NCI-H2196 treated with DMSO at 0.1 percent for 48 hours (cell line): ENCODE measurements at regions not wholly inside any gene's neighbourhood (a gene's known extent, or its start where the extent isn't known, plus 50 kb on each side); places are given as distances from the start of the nearest gene placed in this dataset.
"Not testable (repeated sequence)": the region's sequence is repeated elsewhere in the genome, so short reads cannot be mapped to it uniquely, and the experiment has no call there.

Source experiments
- DNase-seq: peaks from one replicate; lab custom pipeline; 2025; ENCODE audit not compliant: unreplicated experiment; lab: John Stamatoyannopoulos, UW

DNA sequence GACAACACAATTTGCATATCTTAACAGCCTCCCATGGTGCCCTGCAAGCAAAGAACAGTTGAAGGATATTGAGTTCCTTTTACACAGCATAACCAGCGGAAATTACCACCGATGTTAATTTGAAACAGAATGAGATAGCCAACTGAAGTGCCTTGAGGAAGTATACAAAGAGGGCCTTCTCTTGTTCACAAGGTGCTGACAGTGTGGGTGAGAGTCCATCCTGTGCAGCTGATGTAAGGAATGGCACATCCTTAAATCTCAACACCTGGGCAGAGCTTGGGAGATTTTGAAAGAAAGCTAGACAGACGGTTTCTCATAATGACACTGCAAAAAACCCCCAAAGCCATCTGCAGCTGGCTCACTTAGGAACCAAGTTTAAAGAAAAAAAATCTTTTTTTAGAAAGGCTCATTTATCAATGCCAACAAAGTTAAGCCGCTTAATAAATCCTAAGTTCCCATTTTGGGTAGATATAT, 818.6 kb downstream of the KCNJ2 start:
- no peak for DNase-seq

DNA sequence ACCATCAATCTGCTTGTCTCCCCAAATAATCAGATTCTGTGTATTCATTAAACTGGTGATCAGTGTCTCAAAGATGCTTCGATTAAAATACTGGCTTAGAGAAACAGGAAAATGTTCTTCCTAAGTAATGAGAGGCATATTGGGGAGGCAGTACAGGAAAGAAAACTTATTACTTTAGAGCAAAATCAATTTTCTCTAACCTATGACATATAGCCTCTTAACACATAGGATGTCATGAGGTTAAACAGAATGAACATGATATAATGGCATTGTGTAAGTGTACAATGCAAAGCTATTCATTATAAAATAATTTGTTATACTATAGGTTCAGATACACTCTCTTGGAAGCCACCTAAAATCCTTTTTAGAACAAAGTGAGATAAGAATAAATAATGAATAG, 819.3 kb downstream of the KCNJ2 start:
- no peak for DNase-seq

DNA sequence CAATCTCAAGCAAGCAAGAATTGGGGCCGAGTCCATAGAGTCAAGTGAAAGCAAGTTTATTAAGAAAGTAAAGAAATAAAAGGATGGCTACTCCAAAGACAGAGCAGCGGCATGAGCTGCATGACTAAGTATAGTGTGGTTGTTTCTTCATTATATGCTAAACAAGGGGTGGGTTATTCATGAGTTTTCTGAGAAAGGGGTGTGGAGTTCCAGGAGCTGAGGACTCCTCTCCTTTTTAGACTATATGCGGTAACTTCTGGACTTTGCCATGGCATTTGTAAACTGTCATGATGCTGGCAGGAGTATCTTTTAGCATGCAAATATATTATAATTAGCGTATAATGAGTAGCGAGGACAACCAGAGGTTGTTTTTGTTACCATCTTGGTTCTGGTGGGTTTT, 819.9 kb downstream of the KCNJ2 start:
- no peak for DNase-seq

DNA sequence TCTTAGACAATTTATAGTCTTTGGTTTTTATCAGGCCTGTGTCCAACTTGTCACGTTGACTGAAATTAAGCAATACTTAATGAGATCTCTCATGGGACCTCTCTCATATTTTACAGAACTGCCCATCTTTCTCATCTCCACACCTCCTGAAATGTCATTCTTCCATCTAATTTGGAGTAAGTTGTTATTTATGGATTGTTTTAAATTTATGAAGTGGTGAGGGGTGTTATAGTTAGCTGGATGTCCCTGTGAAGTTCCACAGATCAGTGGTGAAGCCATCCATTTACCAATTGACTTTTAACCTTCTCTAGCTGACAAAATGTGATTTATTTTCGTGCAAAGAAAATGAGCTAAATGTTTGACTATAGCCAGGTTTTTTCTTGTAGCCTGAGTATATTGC, 824.9 kb downstream of the KCNJ2 start:
- DNase-seq, result no peak

GRCh38 chr17:70995997-70996396, 826.7 kb downstream of the KCNJ2 start:
- no peak for DNase-seq

GRCh38 chr17:71003736-71004135, 834.4 kb downstream of the KCNJ2 start:
- no peak for DNase-seq

DNA sequence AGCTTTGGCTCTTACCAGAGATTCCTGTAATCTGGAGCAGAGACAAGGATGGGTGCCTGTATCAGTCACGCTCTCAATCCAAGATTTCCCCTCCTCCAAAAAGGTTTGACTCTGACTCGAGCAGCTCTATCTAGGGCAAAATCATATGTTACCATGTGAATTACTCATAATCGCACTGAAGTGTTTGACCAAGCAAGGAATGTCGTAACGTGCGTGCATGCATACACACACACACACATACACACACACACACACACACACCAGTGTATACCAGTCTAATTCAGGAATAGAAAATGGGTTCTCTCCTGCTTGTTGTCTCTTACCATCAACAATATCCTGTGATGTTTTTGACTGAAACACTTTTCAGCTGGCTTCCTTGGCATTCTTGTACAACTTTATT, 835.1 kb downstream of the KCNJ2 start:
- DNase-seq, result no peak

- DNase-seq, result no peak
Observed at GRCh38 chr17:71011391-71011790, 842.1 kb downstream of the KCNJ2 start.

DNA sequence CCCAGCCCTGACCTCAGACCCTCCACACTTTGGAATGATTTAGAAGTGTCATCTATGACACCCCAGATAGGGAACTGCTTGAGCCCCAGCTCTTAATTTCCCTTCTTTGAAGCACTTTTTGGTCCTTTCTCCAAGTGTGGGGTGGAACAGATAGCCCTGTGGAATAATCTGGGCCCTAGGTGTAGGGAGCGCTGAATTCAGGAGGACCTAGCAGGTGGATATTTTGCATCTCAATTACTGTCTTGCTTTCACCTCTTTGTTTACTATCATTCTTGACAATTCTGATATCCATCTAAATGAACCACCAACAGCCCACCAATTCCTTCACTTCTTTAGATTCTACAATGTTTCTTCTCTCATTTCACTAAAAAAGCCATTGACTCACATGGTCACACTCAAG, 850.4 kb downstream of the KCNJ2 start:
- no peak for DNase-seq

DNA sequence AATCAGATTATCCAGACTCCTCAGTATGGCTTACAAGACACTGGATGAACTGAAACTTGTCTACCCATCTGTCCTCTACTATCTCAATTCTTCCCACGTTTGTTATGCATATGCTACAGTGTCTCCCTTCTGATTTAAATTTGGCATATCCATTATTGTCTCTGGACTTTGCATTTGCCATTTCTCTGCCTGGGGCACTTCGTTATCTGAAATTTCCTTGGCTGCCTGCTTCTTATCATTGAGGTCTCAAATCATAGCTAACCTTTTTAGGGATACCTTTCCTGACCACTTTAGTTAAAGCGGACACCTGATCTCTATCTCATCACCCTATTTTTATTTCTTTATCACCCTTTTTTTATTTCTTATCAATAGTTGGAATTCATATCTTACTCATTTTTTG, 853.4 kb downstream of the KCNJ2 start:
- DNase-seq, result no peak

- no peak for DNase-seq
Observed at GRCh38 chr17:71023249-71024030, 854.1 kb downstream of the KCNJ2 start.

GRCh38 chr17:71024172-71024571, 854.8 kb downstream of the KCNJ2 start:
- no peak for DNase-seq

GRCh38 chr17:71024969-71025368, 855.6 kb downstream of the KCNJ2 start:
- no peak for DNase-seq

GRCh38 chr17:71029246-71029645, 859.9 kb downstream of the KCNJ2 start:
- DNase-seq, result no peak

DNA sequence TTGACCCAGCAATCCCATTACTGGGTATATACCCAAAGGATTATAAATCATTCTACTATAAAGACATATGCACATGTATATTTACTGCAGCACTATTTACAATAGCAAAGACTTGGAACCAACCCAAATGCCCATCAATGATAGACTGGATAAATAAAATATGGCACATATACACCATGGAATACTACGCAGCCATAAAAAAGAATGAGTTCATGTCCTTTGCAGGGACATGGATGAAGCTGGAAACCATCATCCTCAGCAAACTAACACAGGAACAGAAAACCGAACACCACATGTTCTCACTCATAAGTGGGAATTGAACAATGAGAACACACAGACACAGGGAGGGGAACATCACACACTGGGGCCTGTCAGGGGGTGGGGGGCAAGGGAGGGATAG, 862.0 kb downstream of the KCNJ2 start:
- not testable (repeated sequence) for DNase-seq

DNA sequence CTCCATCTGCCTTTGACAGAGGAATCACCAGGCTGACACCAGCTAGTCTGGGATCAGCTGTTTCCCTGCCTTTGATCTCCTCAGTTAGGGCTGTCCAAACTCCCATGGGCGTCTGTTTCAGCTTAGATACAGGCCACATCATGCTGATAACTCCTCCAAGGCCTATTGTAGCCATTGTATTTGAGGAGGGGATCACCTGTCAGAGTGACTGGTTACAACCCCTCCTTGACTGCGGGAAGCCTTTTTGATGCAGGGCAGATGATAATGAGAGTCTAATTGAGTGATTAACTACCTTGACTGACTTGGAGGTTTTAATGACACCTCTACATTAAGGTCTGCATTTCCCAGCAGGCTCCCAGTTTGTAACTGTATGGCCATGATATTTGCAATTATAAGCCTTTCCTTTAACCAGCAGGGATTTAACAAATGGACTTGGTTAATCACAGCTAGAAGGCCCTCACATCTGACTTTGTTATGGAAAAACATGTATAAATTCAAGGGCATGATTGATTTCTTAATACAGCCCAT, 863.5 kb downstream of the KCNJ2 start:
- DNase-seq, result no peak

DNA sequence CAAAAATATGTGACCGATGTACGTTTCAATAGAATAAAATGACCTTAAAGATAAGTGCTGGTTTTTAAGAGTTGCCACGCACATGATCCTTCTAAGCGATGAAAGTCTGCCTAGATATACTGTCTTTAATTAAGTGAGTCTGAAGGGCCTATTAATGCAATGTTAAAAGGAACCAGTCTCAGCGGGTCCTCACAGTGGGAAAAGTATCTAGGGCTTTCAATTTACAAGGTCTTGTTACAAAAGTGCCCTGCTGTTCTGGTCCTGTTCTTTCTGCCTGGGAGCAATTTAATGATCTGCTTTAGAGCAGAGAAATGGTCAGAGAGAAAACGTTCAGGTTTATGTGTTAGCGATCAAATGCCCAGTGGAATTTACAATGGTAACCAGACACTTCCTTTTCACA, 864.0 kb downstream of the KCNJ2 start:
- no peak for DNase-seq

DNA sequence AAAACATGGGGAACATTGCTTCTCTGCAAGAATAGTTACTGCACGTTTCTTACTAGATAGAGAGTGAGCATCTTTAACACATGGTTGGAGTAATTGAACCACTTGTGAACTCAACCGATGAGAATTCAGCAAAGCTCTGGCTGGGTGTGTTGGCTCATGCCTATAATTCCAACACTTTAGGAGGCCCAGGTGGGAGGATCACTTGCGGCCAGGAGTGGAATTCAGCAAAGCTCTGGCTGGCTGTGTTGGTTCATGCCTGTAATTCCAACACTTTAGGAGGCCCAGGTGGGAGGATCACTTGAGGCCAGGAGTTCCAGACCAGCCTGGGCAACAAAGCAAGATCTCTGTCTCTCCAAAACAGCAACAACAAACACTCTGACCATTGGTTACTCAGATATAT, 865.9 kb downstream of the KCNJ2 start:
- no peak for DNase-seq

GRCh38 chr17:71037386-71037785, 868.1 kb downstream of the KCNJ2 start:
- no peak for DNase-seq

GRCh38 chr17:71039391-71039790, 870.1 kb downstream of the KCNJ2 start:
- DNase-seq, result no peak

- DNase-seq, result no peak
Observed at GRCh38 chr17:71052971-71053370, 883.6 kb downstream of the KCNJ2 start.

- DNase-seq, result no peak
Observed at GRCh38 chr17:71055128-71055527, 885.8 kb downstream of the KCNJ2 start.

DNA sequence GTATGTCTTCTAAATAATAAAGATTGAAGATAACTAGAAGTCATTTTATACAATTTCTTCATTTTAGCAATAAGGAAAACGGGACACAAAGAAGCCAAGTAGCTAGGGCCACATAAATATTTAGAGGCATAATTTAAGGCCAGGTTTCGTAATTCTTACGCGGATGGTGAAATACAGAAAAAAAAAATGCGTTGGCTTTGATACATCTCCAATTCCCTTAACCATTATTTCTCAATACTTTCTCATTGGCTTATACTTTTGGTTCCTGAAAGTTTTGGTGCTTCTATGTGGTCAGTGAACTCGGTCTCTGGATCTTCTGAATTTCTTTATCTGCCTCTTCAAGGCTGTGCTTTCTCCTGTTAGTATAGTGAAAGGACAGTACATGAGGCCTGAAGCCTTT, 888.1 kb downstream of the KCNJ2 start:
- no peak for DNase-seq
